Naive thymus-derived CD8-positive, alpha-beta T cell (primary cell): ENCODE measurements at regions not wholly inside any gene's neighbourhood (a gene's known extent, or its start where the extent isn't known, plus 50 kb on each side); places are given as distances from the start of the nearest gene placed in this dataset.
"Not testable (repeated sequence)": the region's sequence is repeated elsewhere in the genome, so short reads cannot be mapped to it uniquely, and the experiment has no call there.

ENCODE experiments used
- ATAC-seq, 2 donors: fragments of 150-1000 bp; cut with Tn5 transposase in 1 of 2; sonication (Bioruptor Pico), chemical (Tn5 transposase) in 1 of 2; 1 replicate in 1 of 2; 2 replicates in 1 of 2; pipeline ENCODE4 v1.10.0; 2021; ENCODE audit warnings: mild to moderate bottlenecking in 2 of 2, moderate library complexity in 2 of 2
- POLR2A ChIA-PET: fragments of 350-600 bp; sonication (Branson Sonifier 250); formaldehyde crosslinking; loops from one replicate; lab custom pipeline; 2021; ENCODE audit warnings: antibody characterized with exemption; lab: Charles Lee
- DNase-seq, 10 donors: peaks; one replicate each; pipeline versions ENCODE4 v3.0.0 to v3.0.0-alpha.2; 2020 to 2022
- H3K27ac Mint-ChIP-seq, 10 donors: one replicate each; pipeline ENCODE4 v1.8.0; 2020 to 2022; ENCODE audit warnings: mild to moderate bottlenecking in 10 of 10, mixed read lengths in 10 of 10, moderate library complexity in 4 of 10, inconsistent platforms in 1 of 10
- H3K27me3 Mint-ChIP-seq, 5 donors: one replicate each; pipeline ENCODE4 v1.8.0; 2021 to 2022; ENCODE audit warnings: mixed read lengths in 5 of 5
- H3K36me3 Mint-ChIP-seq, 3 donors: one replicate each; pipeline ENCODE4 v1.8.0; 2020 to 2022; ENCODE audit warnings: mixed read lengths in 3 of 3, mild to moderate bottlenecking in 2 of 3, inconsistent platforms in 1 of 3
- H3K4me1 Mint-ChIP-seq, 4 donors: one replicate each; pipeline ENCODE4 v1.8.0; 2021 to 2022; ENCODE audit warnings: mixed read lengths in 4 of 4
- H3K4me3 Mint-ChIP-seq, 10 donors: one replicate each; pipeline ENCODE4 v1.8.0; 2020 to 2022; ENCODE audit warnings: mild to moderate bottlenecking in 10 of 10, mixed read lengths in 10 of 10, moderate library complexity in 6 of 10, inconsistent platforms in 1 of 10
- H3K9me3 Mint-ChIP-seq, 9 donors: one replicate each; pipeline ENCODE4 v1.8.0; 2020 to 2022; ENCODE audit warnings: mixed read lengths in 9 of 9, mild to moderate bottlenecking in 3 of 9, inconsistent platforms in 1 of 9, moderate library complexity in 1 of 9

- no peaks in the 10 kb centered on the region for H3K4me1 Mint-ChIP-seq
- H3K27ac Mint-ChIP-seq = no peak overlapping the region
- H3K27me3 Mint-ChIP-seq = peaks cover 0 to 7% (median 0%) of the 10 kb centered on the region in 5 donors
- POLR2A ChIA-PET = no interaction called here
- peaks cover 0 to 5% (median 0%) of the 10 kb centered on the region in 9 donors for H3K9me3 Mint-ChIP-seq
- no peaks in the 10 kb centered on the region for H3K36me3 Mint-ChIP-seq
- no peak for DNase-seq
- ATAC-seq = no peak
- no peak overlapping the region for H3K4me3 Mint-ChIP-seq
These were observed 569.1 kb downstream of the KCTD12 start for GRCh38 chr13:76316998-76317527.

- Mint-ChIP-seq H3K4me3 (no peak overlapping the region), H3K4me1 (no peaks in the 10 kb centered on the region), H3K27ac (no peak overlapping the region), H3K36me3 (no peaks in the 10 kb centered on the region), H3K9me3 (peaks cover 0 to under 1% (median 0%) of the 10 kb centered on the region in 9 donors), H3K27me3 (peaks cover 0 to 7% (median 0%) of the 10 kb centered on the region in 5 donors)
- POLR2A ChIA-PET = no interaction called here
- ATAC-seq (no peak), DNase-seq (no peak)
These were observed 571.7 kb downstream of the KCTD12 start for GRCh38 chr13:76314495-76314894.

GRCh38 chr13:76307142-76307541 lies 579.1 kb downstream of the KCTD12 start:
- ATAC-seq = no peak
- no peak overlapping the region for H3K4me3 Mint-ChIP-seq

GRCh38 chr13:76300688-76301087 lies 585.5 kb downstream of the KCTD12 start:
- Mint-ChIP-seq H3K27me3 (peaks cover 0 to 9% (median 0%) of the 10 kb centered on the region in 5 donors), H3K4me3 (no peak overlapping the region), H3K9me3 (peaks cover 0 to 11% (median 1%) of the 10 kb centered on the region in 9 donors), H3K27ac (no peak overlapping the region), H3K36me3 (no peaks in the 10 kb centered on the region), H3K4me1 (no peaks in the 10 kb centered on the region)
- ATAC-seq (no peak), DNase-seq (no peak)
- POLR2A ChIA-PET = no interaction called here

More at GRCh38 chr13:76307142-76307541, 579.1 kb downstream of the KCTD12 start:
- Mint-ChIP-seq H3K36me3 (no peaks in the 10 kb centered on the region), H3K27me3 (peaks cover 0 to 1% (median 0%) of the 10 kb centered on the region in 5 donors), H3K9me3 (no peaks in the 10 kb centered on the region), H3K4me1 (no peaks in the 10 kb centered on the region), H3K27ac (no peak overlapping the region)
- POLR2A ChIA-PET = no interaction called here
- no peak for DNase-seq

- Mint-ChIP-seq H3K4me1 (no peaks in the 10 kb centered on the region), H3K9me3 (peaks cover 0 to 17% (median 6%) of the 10 kb centered on the region in 9 donors), H3K27ac (no peak overlapping the region), H3K4me3 (no peak overlapping the region), H3K36me3 (no peaks in the 10 kb centered on the region), H3K27me3 (peaks cover 0 to 9% (median 0%) of the 10 kb centered on the region in 5 donors)
- ATAC-seq (no peak), DNase-seq (no peak)
- POLR2A ChIA-PET = no interaction called here
These were observed 588.9 kb downstream of the KCTD12 start for GRCh38 chr13:76297331-76297730.

GRCh38 chr13:76296751-76297150 lies 589.5 kb downstream of the KCTD12 start:
- H3K27me3 Mint-ChIP-seq = peaks cover 0 to 9% (median 0%) of the 10 kb centered on the region in 5 donors
- no peak overlapping the region for H3K4me3 Mint-ChIP-seq
- no peaks in the 10 kb centered on the region for H3K36me3 Mint-ChIP-seq
- POLR2A ChIA-PET = no interaction called here
- ATAC-seq (no peak), DNase-seq (no peak)
- H3K9me3 Mint-ChIP-seq = peaks cover 0 to 21% (median 6%) of the 10 kb centered on the region in 9 donors
- H3K27ac Mint-ChIP-seq = peak overlapping the region in 1 of 10 donors; percentile 18
- no peaks in the 10 kb centered on the region for H3K4me1 Mint-ChIP-seq

- H3K4me3 Mint-ChIP-seq, H3K4me1 Mint-ChIP-seq, ATAC-seq, H3K27ac Mint-ChIP-seq, POLR2A ChIA-PET, H3K36me3 Mint-ChIP-seq, DNase-seq, H3K27me3 Mint-ChIP-seq: not testable (repeated sequence)
- peaks cover 0 to 20% (median 4%) of the 10 kb centered on the region in 9 donors for H3K9me3 Mint-ChIP-seq
These were observed 591.2 kb downstream of the KCTD12 start for GRCh38 chr13:76295020-76295419.

- no peaks in the 10 kb centered on the region for H3K4me1 Mint-ChIP-seq
- no peak overlapping the region for H3K27ac Mint-ChIP-seq
- no peaks in the 10 kb centered on the region for H3K36me3 Mint-ChIP-seq
- ATAC-seq (no peak), DNase-seq (no peak)
- H3K4me3 Mint-ChIP-seq = no peak overlapping the region
- H3K9me3 Mint-ChIP-seq = peaks cover 0 to 20% (median 4%) of the 10 kb centered on the region in 9 donors
- peaks cover 0 to 9% (median 0%) of the 10 kb centered on the region in 5 donors for H3K27me3 Mint-ChIP-seq
- POLR2A ChIA-PET = no interaction called here
These were observed 592.5 kb downstream of the KCTD12 start for GRCh38 chr13:76293751-76294150.

- H3K27ac Mint-ChIP-seq = no peak overlapping the region
- H3K9me3 Mint-ChIP-seq = peaks cover 0 to 20% (median 4%) of the 10 kb centered on the region in 9 donors
- DNase-seq = no peak
- POLR2A ChIA-PET = no interaction called here
- H3K36me3 Mint-ChIP-seq = no peaks in the 10 kb centered on the region
- peaks cover 0 to 9% (median 0%) of the 10 kb centered on the region in 5 donors for H3K27me3 Mint-ChIP-seq
- ATAC-seq = no peak
- no peaks in the 10 kb centered on the region for H3K4me1 Mint-ChIP-seq
- H3K4me3 Mint-ChIP-seq = no peak overlapping the region
These were observed 592.9 kb downstream of the KCTD12 start for GRCh38 chr13:76293346-76293745.

GRCh38 chr13:76292726-76293125 lies 593.5 kb downstream of the KCTD12 start:
- Mint-ChIP-seq H3K4me3 (no peak overlapping the region), H3K36me3 (no peaks in the 10 kb centered on the region)

GRCh38 chr13:76292031-76292430 lies 594.2 kb downstream of the KCTD12 start:
- peaks cover 0 to 17% (median 4%) of the 10 kb centered on the region in 9 donors for H3K9me3 Mint-ChIP-seq
- no peak overlapping the region for H3K27ac Mint-ChIP-seq
- H3K4me3 Mint-ChIP-seq = no peak overlapping the region
- H3K4me1 Mint-ChIP-seq = no peaks in the 10 kb centered on the region
- H3K27me3 Mint-ChIP-seq = peaks cover 0 to 5% (median 0%) of the 10 kb centered on the region in 5 donors
- DNase-seq (no peak), ATAC-seq (no peak)
- H3K36me3 Mint-ChIP-seq = no peaks in the 10 kb centered on the region
- POLR2A ChIA-PET = no interaction called here

More at GRCh38 chr13:76292726-76293125, 593.5 kb downstream of the KCTD12 start:
- H3K4me1 Mint-ChIP-seq = no peaks in the 10 kb centered on the region
- POLR2A ChIA-PET = no interaction called here
- no peak for ATAC-seq
- H3K27me3 Mint-ChIP-seq = peaks cover 0 to 6% (median 0%) of the 10 kb centered on the region in 5 donors
- H3K9me3 Mint-ChIP-seq = peaks cover 0 to 20% (median 4%) of the 10 kb centered on the region in 9 donors
- H3K27ac Mint-ChIP-seq = no peak overlapping the region
- no peak for DNase-seq

GRCh38 chr13:76289558-76289957 lies 596.6 kb downstream of the KCTD12 start:
- Mint-ChIP-seq H3K27ac (no peak overlapping the region), H3K36me3 (no peaks in the 10 kb centered on the region), H3K9me3 (peaks cover 0 to 13% (median 2%) of the 10 kb centered on the region in 9 donors), H3K4me3 (no peak overlapping the region), H3K4me1 (no peaks in the 10 kb centered on the region), H3K27me3 (peaks cover 0 to 5% (median 0%) of the 10 kb centered on the region in 5 donors)
- DNase-seq (no peak), ATAC-seq (no peak)
- POLR2A ChIA-PET = no interaction called here

GRCh38 chr13:76286178-76286577 lies 600.0 kb downstream of the KCTD12 start:
- no peaks in the 10 kb centered on the region for H3K36me3 Mint-ChIP-seq
- ATAC-seq (no peak), DNase-seq (no peak)
- H3K9me3 Mint-ChIP-seq = peaks cover 0 to under 1% (median 0%) of the 10 kb centered on the region in 9 donors
- peaks cover 0 to 3% (median 0%) of the 10 kb centered on the region in 5 donors for H3K27me3 Mint-ChIP-seq
- no peak overlapping the region for H3K4me3 Mint-ChIP-seq
- no peaks in the 10 kb centered on the region for H3K4me1 Mint-ChIP-seq
- no peak overlapping the region for H3K27ac Mint-ChIP-seq
- POLR2A ChIA-PET = no interaction called here

GRCh38 chr13:76285463-76285862 lies 600.7 kb downstream of the KCTD12 start:
- Mint-ChIP-seq H3K9me3 (no peaks in the 10 kb centered on the region), H3K4me3 (no peak overlapping the region), H3K27me3 (peaks cover 0 to 3% (median 0%) of the 10 kb centered on the region in 5 donors), H3K27ac (no peak overlapping the region), H3K36me3 (no peaks in the 10 kb centered on the region), H3K4me1 (no peaks in the 10 kb centered on the region)
- ATAC-seq = no peak
- DNase-seq = no peak
- POLR2A ChIA-PET = no interaction called here
